ENCODE measurements at regions not wholly inside any gene's neighbourhood (a gene's known extent, or its start where the extent isn't known, plus 50 kb on each side); places are given as distances from the start of the nearest gene placed in this dataset.
"Not testable (repeated sequence)": the region's sequence is repeated elsewhere in the genome, so short reads cannot be mapped to it uniquely, and the experiment has no call there.

DNA sequence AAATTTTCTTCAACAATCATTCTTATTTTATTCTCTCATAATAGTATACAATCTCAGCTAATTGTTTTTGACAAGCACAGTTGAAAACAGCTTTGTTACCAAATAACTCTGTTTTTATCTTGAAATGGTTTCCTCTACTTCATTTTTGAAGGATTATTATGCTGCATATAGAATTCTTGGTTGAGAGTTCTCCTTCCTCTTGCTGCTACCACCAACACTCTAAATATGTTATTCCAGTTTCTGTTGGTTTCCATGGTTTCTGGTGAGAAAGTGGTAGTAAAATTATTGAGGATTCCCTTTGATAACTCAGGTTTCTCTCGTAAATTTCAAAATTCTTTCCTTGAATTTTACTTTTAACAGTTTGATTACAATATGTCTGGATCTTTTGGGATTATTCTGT, 1725.9 kb downstream of the PCDH9 start:
- DNase-seq (ENCODE audit: low read depth, low spot score) = no peak
- no peak overlapping the region for H3K4me3 ChIP-seq (ENCODE audit: low read length)

DNA sequence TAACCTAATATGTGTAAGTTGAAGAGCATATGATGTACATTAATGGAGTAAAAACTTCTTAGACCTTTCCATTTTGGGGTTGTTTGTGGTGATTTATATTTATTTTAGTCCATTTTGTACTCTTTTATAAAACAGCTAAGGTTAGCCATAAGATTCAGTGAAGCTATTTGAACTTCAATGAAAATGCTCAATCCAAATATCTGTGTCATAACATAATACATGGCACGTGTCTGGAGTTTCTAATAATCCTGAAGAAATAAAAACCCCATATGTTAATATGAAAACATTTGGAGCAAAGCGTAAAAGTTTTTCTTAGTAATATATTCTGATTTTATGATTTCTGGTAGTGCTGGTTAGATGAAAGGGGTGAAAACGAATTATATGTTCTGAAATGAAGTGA, 1729.7 kb downstream of the PCDH9 start:
- DNase-seq (ENCODE audit: low read depth, low spot score) = no peak
- H3K4me3 ChIP-seq (ENCODE audit: low read length) = no peak overlapping the region

DNA sequence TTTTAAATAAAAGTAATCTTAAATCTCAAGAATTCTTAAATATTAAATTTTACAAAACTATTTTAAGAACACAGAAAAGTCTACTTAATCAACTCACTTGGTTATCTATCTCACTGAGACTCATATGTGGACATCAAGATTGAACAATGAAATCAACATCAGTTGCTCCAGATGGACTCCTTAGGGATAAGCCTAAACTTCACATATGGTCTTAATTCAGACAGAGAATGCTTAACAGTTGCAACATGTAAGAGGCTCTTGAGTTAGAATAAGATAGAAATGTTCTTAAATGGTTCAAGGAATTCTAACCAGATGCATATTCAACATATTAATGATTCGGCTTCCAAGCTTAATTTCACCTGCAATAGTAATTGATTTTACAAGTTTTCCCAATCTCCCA, 1730.9 kb downstream of the PCDH9 start:
- H3K4me3 ChIP-seq (ENCODE audit: low read length) = no peak overlapping the region
- no peak for DNase-seq (ENCODE audit: low read depth, low spot score)

DNA sequence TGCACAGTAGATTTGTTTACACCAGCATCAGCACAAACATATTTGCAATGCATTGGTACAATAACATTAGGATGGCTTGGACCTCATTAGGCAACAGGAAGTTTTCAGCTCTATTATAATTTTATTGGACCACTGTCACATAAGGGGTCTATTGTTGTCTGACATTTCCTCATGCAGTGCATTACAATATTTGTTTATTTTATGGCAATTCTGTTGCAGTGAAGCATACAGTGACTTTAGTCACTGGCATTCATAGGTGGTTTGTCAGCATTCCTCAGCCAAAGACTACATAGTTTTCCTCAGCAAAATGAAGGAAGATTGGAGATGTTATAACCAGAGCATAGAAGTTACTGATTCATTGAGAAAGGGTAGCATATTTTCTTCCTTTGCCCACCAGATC, 1732.9 kb downstream of the PCDH9 start:
- DNase-seq (ENCODE audit: low read depth, low spot score) = no peak
- H3K4me3 ChIP-seq (ENCODE audit: low read length) = no peak overlapping the region

DNA sequence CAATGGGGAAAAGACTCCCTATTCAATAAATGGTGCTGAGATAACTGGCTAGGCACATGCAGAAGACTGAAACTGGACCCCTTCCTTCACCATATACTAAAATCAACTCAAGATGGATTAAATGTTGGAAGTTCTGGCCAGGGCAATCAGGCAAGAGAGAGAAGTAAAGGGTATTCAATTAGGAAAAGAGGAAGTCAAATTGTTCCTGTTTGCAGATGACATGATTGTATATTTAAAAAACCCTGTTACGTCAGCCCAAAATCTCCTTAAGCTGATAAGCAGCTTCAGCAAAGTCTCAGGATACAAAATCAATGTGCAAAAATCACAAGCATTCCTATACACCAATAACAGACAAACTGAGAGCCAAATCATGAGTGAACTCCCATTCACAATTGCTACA, 1739.4 kb downstream of the PCDH9 start:
- H3K4me3 ChIP-seq (ENCODE audit: low read length); DNase-seq (ENCODE audit: low read depth, low spot score): not testable (repeated sequence)

DNA sequence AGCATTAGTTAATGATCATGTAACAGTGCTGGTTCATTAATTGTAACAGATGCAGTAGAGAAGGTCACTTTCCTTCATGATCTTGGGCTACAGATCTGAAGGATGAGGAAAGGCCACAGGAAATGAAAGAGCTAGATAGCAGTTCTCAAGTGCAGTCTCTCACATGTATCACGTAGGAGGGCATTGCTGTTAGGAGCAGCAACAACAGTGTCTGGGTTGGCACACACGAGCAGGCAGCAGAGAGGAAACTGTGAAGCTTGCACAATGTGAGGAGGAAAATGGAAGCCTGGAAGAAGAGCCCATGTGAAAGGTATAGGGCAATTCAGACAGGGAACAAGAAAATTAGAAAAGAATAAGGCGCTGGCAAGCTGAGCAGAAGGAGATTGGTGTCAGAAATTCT, 1741.5 kb downstream of the PCDH9 start:
- no peak for DNase-seq (ENCODE audit: low read depth, low spot score)
- no peak overlapping the region for H3K4me3 ChIP-seq (ENCODE audit: low read length)

DNA sequence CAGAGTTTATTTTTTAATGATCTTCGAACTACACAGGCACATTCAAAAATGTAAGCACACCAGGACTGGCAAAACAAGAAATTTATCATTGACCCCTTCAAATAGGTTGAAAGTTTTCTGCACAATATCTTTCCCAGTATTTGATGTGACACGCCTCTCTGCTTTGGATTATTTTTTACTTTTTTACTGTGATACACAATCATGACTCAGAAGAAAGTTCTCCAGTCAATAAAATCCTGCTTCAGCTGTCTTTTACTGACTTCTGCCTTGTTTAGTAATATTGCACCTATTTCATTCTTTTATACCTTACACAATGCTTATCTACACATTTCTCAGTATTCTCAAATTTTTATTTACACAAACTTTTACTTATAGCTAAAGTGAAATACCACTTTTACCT, 1750.4 kb downstream of the PCDH9 start:
- H3K4me3 ChIP-seq (ENCODE audit: low read length) = no peak overlapping the region
- DNase-seq (ENCODE audit: low read depth, low spot score) = no peak

DNA sequence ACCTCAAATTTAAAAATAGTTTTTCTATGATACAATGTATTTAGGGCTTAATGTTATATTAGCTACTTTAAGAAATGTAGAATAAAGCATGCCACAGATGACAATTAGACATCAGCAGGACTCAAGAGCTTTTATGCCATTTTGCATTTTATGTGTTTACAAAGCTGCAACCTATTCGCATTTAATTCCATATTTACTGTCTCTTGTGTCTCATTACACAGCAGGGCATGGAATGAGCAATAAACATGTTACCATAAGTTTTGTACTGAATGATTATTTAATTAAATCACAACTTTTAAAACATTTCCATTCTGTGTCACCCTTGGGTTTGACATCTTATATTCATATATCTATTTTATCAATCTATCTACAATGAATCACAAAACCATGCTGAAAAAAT, 1756.9 kb downstream of the PCDH9 start:
- no peak for DNase-seq (ENCODE audit: low read depth, low spot score)
- no peak overlapping the region for H3K4me3 ChIP-seq (ENCODE audit: low read length)

DNA sequence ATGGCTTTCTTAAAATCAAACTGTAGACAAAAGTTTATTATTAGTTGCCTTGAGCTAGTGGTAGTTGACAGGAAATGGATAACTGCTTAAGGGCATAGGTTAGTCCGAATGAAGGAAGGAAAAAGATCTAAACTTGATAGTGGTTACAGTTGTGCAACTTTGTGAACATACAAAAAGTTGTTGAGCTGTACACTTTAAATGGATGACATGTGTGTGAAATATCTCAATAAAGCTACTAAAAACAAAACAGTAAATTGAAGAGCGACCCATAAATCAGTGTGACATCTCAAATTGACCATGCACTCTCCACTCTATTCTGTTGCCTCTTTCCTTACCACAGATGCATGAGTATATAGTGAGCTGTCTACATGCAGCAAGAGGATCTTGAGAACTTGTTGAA, 1757.8 kb downstream of the PCDH9 start:
- DNase-seq (ENCODE audit: low read depth, low spot score) = no peak
- H3K4me3 ChIP-seq (ENCODE audit: low read length) = no peak overlapping the region

DNA sequence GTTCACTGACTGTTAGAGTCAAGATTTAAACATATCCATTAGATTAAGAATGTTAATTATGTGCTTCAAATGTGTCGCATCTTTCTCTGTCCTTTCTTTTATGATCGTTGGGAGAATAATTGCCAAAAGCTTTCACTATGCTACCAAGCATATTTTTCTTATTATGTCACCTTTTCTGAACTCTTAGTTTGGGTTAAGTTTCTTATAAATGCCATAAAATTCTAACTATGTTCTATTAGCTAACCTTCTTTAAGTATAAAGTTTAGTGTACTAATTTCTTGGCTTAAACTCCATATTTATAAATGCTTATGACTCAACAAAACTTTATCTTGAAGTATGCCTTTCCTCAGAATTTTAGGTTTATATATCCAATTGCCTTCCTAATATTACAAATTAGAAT, 1759.4 kb downstream of the PCDH9 start:
- no peak for DNase-seq (ENCODE audit: low read depth, low spot score)
- H3K4me3 ChIP-seq (ENCODE audit: low read length) = no peak overlapping the region

DNA sequence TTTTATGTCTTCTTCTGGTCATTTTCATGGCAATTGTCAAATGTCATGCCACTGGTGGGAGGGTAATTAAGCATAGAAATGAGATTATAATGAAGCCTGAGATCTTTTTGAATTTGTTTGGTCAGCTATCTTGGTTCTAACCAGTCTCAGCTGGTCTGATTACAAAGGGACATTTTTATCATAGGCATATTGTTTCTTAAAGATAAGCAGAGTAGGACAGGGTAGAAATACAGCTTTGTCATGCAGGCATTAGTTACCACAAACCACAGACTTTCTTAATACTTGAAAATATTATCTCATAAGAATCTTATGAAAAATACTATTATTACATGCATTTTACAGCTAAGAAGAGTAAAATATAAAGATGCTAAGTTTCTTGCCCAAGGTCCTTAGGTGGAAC, 1761.5 kb downstream of the PCDH9 start:
- H3K4me3 ChIP-seq (ENCODE audit: low read length) = no peak overlapping the region
- DNase-seq (ENCODE audit: low read depth, low spot score) = no peak

DNA sequence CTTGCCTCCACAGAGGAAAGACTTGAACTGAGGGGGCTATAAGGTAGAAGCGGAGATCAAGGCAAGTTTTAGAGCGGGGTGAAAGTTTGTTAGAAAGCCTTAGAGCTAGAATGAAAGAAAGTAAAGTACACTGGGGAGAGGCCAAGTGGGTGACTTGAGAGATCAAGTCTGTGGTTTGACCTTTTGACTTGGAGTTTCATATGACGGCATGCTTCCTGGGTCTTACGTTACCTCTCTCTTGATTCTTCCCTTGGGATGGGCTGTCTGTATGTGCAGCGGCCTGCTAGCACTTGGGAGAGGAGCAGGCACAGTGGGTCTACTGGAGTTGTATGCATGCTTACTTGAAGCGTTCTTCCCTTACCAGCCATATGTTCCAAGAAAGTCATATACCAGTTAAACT, 1768.5 kb downstream of the PCDH9 start:
- no peak overlapping the region for H3K4me3 ChIP-seq (ENCODE audit: low read length)
- no peak for DNase-seq (ENCODE audit: low read depth, low spot score)

DNA sequence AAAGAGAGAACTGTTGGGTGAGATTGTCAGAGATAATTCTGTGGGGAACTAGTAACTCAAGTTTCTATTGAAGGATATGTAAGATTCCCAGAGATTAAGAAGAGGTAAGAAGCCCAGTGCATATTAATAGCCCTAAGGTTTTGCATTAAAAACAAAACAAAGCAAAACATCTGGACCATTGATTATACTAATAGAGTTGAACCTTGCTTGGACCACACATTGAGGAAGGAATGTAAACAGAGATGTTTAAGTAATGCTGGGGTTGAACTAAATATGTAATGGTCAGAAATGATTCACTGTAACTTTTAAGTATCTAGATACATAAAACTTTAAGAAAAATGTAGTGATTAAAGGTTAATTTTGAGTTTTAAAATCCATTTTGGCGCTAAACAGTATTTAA, 1770.0 kb downstream of the PCDH9 start:
- DNase-seq (ENCODE audit: low read depth, low spot score) = no peak

DNA sequence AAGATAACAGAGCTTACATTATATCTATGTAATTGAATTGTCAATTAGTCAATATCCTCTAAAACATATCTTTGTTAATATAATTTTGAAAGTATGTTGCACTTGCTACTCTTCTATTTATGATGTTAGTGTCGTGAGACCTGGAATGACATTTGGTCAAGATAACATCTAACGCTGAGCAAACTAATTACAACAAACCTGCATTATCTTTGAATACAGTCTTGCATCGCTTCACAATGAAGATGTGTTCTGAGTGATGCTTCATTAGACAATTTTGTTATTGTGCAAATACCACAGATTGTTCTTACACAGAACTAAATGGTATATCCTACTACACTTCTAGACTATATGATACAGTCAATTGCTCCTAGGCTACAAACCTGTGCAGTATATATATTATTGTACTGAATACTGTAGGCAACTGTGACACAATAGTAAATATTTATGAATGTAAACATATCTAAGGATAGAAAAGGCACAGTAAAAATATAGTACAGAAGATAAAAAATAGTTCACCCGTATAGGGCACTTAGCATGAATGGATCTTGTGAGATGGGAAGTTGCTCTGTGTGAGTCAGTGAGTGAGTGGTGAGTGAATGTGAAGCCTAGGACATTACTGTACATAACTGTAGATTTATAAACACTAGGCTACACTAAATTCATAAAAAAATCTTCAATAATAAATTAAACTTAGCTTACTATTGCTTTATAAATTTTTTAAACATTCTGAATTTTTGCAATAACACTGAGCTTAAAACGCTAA, 1773.8 kb downstream of the PCDH9 start:
- no peak for DNase-seq (ENCODE audit: low read depth, low spot score)

More for the DNA sequence above, 1770.0 kb downstream of the PCDH9 start:
- no peak overlapping the region for H3K4me3 ChIP-seq (ENCODE audit: low read length)

DNA sequence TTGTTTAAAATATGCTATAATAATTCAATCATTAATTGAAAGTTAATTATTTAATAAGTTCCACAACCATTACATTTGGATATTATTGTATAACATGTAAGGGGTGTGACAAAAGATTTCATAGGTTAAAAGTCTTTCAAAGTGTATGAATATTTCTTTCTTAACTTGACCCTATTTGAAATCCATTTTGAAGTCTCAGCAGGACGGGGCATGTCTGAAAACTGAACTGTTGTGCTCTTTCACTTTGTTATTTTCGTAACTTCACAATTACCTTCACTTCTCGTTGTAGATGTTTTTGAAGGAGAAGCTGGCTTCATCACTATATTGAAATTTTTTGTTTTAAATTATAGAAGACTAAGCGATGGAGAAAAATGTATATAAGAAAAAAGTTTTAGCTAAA, 1775.7 kb downstream of the PCDH9 start:
- no peak for DNase-seq (ENCODE audit: low read depth, low spot score)
- H3K4me3 ChIP-seq (ENCODE audit: low read length) = no peak overlapping the region

More for the DNA sequence above, 1773.8 kb downstream of the PCDH9 start:
- H3K4me3 ChIP-seq (ENCODE audit: low read length) = no peak overlapping the region

DNA sequence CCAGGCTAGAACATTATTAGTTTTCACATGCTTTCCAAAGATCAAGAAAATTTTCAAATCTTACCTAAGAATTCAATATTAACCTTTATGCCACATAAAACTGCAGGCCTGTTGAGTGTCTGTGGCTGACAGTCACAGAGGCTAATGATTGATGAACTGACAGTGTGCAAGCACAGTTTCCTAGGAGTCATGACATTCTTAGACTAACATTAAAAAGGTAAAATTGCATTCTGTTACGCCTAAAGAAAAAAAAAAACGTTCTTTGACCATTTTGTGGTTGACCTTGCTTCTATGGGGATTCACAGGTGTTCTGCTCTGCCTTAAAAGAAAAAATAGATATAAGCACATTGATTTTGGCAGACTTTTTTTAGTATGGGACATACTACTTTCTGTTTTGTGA, 1776.2 kb downstream of the PCDH9 start:
- H3K4me3 ChIP-seq (ENCODE audit: low read length) = no peak overlapping the region
- no peak for DNase-seq (ENCODE audit: low read depth, low spot score)

DNA sequence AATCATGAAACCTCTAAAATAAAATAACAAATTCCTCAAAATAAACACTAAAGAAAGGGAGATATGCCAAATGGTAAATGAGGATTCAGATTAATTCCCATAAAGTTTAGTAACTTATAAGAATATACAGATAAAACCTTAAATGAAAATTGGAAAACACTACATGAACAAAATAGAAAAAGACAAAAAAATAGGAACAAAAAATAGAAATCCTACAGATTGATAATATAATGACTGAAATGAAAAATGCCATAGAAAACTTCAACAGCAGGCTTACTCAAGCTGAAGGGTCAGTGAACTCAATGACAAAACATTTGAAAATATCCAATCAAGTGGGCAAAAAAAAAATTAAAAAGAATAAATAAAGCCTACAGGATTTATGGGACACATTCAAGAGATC, 1784.8 kb downstream of the PCDH9 start:
- H3K4me3 ChIP-seq (ENCODE audit: low read length) = no peak overlapping the region
- no peak for DNase-seq (ENCODE audit: low read depth, low spot score)

DNA sequence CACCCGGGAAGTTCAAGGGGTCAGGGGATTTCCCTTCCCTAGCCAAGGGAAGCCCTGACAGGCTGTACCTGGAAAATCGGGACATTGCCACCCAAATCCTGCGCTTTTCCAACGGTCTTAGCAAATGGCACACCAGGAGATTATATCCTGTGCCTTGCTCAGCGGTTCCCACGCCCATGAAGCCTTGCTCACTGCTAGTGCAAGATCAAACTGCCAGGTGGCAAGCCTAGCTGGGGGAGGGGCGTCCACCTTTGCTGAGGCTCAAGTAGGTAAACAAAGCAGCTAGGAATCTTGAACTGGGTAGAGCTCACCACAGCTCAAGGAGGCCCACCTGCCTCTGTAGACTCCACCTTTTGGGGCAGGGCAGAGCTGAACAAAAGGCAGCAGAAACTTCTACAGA, 1794.5 kb downstream of the PCDH9 start:
- H3K4me3 ChIP-seq (ENCODE audit: low read length) = no peak overlapping the region
- DNase-seq (ENCODE audit: low read depth, low spot score) = no peak

DNA sequence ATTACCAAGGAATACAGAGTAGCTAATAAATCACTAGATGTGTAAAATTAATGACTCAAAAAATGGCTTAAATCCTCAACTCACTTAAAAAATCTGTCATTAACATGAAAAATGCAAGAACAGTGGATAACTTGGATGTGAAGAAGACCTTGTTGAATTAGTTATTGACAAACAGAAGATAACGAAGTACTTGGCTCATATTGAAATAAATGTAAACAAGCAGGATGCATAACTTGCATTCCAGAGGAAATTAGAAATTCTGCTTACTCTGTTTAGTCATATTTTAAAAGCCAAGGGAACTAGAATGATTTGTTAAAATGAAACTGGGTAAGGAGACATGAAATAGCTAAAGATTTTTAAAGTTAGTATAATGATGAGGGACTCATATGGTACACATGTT, 1812.2 kb downstream of the PCDH9 start:
- H3K4me3 ChIP-seq (ENCODE audit: low read length) = no peak overlapping the region
- DNase-seq (ENCODE audit: low read depth, low spot score) = no peak

DNA sequence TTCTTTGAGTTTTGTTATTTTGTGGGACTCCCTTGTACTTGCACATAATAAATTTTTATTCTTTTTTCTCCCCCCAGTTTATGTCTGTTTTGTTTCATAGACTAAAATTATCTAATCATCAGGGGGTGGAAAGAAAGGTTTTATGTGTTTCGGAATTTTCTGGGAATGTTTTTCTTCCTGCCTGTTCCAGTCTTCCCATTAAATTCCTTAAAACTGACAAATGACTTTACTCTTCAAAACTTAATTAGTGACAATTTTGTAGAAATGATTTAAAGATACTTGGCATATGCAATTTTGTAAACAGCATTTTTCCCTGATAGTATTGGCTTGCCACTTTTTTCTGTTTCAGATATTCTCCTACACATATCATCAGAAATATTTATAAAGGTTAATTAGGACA, 1813.4 kb downstream of the PCDH9 start:
- H3K4me3 ChIP-seq (ENCODE audit: low read length) = no peak overlapping the region
- DNase-seq (ENCODE audit: low read depth, low spot score) = no peak

DNA sequence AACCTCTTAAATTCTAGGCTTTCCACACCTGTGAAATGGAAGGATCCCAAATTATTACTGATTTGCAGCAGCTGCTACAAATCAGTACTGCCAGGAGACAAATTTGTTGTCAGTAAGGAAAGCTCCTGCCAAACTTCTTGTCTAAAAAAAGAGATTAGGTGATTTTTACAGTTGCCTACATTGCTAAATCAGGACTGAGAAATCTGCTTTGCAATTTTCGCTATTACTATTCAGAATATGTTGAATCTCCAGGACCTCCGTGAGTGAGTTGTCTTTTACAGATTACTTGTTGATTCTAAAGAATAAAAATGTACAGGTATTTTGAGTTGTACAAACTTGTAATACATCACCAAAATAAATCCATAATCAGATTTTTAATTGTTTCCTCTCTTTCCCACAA, 1815.9 kb downstream of the PCDH9 start:
- no peak overlapping the region for H3K4me3 ChIP-seq (ENCODE audit: low read length)
- no peak for DNase-seq (ENCODE audit: low read depth, low spot score)

DNA sequence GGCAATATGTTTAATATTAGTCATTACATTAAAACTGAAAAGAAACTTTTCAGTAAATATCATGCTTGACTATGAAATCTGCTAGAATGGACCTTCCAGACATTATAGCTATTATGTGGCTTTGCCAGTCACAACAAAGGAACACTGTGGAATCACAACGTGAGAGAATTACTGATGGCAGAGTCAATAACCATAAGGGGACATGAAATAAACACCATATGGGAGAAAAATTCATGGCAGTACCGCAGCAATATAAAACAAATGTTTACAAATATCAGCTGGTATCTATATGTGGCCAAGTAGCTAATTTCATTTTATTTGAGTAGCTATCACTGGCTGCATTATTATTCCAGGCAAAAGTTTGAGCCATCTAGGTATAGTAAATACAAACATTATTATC, 1818.6 kb downstream of the PCDH9 start:
- no peak for DNase-seq (ENCODE audit: low read depth, low spot score)
- H3K4me3 ChIP-seq (ENCODE audit: low read length) = no peak overlapping the region

Measured in Jurkat, Clone E6-1 (cell line).